Erythroblast (primary cell): ENCODE measurements at regions not wholly inside any gene's neighbourhood (a gene's known extent, or its start where the extent isn't known, plus 50 kb on each side); places are given as distances from the start of the nearest gene placed in this dataset.

ENCODE experiments used
- DNase-seq, 2 experiments: peaks; one replicate each; lab custom pipeline; 2025; lab: John Stamatoyannopoulos, UW
- GATA1 ChIP-seq: IDR thresholded peaks from 2 replicates; pipeline ENCODE4 v1.6.1; 2011; ENCODE audit warnings: low read depth, mild to moderate bottlenecking, control low read depth, low read length, moderate library complexity
- POLR2A ChIP-seq: IDR thresholded peaks from 2 replicates; pipeline ENCODE4 v1.6.1; 2011; ENCODE audit warnings: mild to moderate bottlenecking, low read length

DNA sequence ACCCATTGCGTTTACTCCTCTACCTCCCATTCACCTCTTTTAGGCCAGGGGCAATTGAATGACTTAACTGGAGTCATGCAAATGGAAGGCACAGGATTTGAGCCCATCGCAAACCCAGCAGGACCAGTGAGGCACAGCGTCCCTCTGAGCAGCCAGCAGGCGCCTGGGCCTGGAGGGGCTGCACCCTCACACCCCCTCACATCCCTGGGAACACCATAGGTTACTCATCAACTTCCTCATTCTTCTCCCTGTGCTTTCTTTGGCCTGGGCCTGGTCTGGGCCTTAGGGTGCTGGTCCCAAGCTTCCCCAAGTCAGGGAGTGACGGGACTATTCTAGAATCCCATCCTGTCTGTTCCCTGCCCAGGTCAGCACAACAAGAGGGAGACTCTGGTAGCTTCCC, 169.4 kb upstream of the EEPD1 start:
- TF ChIP-seq POLR2A (no peak), GATA1 (no peak)
- no peak for DNase-seq

GRCh38 chr7:35985126-35985754, 167.8 kb upstream of the EEPD1 start:
- no peak for TF ChIP-seq POLR2A
- no peak for TF ChIP-seq GATA1
- DNase-seq = peak; percentile 60 to 69

- DNase-seq = no peak
- TF ChIP-seq GATA1 = no peak
- no peak for TF ChIP-seq POLR2A
Measured at GRCh38 chr7:35987016-35987415, 166.0 kb upstream of the EEPD1 start.

DNA sequence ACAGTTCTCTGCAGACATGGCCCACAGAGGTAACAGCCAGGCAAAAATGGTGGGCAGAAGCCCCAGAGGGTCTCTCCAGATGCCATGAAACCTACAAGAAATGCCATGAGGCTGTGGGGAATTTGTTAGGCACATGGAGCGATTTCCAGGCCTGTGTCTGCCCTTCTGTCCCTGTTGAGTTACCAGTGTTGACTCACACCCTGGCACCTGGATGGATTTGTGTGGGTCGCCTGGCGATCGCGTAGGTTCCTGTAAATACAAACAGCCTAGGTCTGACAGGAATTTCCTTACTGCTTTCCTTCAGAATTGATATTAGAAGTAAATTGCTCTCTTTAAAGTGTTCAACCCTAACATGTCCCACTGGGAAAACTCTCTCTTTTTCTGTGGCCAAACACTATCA, 164.9 kb upstream of the EEPD1 start:
- TF ChIP-seq GATA1 (no peak), POLR2A (no peak)
- no peak for DNase-seq

DNA sequence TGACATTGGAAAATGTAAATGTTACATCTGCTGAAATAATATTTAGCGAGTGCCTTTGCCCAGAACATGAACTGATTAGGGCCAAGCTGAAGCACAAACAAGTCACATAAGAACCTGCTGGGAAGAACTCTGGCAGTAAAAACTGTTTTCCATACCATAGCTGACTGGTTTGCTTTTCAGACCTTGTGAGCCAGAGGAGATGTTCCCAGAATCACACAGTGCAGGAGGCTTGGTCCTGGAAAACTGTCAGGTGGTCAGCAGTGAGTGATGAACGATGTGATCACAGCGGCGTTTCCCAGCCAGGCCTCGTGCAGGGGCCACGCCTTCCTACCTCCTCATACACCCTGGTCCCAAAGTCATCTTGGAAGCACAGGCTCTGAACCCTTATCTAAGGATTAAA, 164.2 kb upstream of the EEPD1 start:
- DNase-seq = no peak
- no peak for TF ChIP-seq GATA1
- TF ChIP-seq POLR2A = no peak

DNA sequence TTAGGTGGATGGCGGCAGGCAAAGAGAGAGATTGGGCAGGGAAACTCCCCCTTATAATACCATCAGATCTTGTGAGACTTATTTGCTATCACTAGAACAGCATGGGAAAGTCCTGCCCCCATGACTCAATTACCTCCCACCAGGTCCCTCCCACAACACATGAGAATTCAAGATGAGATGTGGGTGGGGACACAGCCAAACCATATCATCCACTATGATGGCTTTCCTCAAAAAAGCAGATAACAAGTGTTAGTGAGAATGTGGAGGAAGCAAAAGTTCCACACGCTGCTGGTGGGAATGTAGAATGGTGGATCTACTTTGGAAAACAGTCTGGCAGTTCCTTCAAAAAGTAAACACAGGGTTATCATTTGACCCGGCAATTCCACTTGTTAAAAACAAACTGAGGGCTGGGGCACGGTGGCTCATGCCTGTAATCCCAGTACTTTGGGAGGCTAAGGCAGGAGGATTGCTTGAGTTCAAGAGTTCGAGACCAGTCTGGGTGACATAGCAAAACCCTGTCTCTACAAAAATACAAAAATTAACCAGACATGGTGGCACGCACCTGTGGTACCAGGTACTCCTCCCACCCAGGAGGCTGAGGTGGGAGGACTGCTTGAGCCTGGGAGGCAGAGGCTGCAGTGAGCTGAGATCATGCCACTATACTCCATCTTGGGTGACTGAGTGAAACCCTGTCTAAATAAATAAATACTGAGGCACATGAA, 161.4 kb upstream of the EEPD1 start:
- TF ChIP-seq POLR2A (no peak), GATA1 (no peak)
- no peak for DNase-seq

DNA sequence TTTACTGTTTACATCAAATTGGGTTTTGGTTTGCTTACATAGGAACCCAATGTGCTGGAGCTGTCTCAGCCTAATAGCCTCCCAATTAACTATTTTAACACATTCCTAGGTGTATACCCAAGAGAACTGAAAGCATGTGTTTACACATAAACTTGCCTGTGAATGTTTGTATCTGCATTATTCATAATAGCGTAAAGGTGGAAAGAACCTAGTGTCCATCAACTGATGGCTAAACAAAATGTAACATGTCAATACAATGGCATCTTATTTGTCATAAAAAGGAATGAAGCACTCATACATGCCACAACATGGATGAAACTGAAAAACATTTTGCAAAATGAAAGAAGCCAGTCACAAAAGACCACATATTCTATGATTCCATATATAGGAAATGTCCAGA, 160.6 kb upstream of the EEPD1 start:
- no peak for DNase-seq
- TF ChIP-seq POLR2A (no peak), GATA1 (no peak)

DNA sequence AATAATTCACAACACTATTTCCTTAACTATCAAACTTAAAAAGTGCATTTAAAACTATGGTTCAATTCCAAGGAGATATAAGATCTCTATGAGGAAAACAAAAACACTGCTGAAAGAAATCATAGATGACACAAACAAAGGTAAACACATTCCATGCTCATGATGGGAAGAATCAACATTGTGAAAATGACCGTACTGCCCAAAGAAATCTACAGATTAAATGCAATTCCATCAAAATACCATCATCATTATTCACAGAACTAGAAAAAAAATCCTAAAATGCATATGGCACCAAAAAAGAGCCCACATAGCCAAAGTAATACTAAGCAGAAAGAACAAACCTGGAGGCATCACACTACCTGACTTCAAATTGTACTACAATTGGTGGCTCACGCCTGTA, 159.9 kb upstream of the EEPD1 start:
- TF ChIP-seq GATA1 = no peak
- TF ChIP-seq POLR2A = no peak
- no peak for DNase-seq

- no peak for TF ChIP-seq POLR2A
- no peak for TF ChIP-seq GATA1
- no peak for DNase-seq
Measured at GRCh38 chr7:35993676-35994606, 159.1 kb upstream of the EEPD1 start.

DNA sequence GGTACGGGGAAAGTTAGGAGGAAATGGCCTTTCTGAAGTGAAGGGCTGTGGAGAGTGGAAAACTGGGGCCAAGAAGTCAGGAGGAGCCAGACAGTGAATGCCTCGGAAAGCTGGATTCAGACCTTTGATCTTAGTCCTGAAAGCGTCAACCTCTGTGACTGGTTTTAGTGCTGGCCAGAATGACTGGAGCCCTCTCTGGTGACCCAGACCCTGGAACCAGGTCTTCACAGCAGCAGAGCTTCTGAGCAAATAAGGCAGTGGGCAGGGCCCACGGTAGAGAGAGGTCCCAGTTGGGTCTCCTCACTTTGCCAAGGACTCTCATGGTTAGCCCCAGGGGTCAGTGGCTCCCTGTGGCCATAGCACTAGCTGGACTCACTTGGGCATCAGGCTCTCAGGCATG, 157.7 kb upstream of the EEPD1 start:
- DNase-seq = no peak
- TF ChIP-seq POLR2A (no peak), GATA1 (no peak)

DNA sequence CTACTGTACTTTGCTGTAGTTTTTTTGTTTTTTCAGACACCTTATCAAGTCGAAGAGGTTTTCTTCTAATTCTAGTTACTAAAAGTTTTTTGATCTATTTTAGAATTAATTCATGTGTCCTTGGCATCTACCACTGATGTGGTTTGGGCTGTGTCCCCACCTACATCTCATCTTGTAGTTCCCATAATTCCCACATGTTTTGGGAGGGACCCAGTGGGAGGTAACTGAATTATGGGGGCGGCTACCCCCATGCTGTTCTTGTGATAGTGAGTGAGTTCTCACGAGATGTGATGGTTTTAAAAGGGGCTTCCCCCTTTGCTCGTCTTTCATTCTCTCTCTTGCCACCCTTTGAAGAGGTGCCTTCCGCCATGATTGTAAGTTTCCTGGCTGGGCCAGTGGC, 154.6 kb upstream of the EEPD1 start:
- no peak for TF ChIP-seq POLR2A
- TF ChIP-seq GATA1 = no peak

DNA sequence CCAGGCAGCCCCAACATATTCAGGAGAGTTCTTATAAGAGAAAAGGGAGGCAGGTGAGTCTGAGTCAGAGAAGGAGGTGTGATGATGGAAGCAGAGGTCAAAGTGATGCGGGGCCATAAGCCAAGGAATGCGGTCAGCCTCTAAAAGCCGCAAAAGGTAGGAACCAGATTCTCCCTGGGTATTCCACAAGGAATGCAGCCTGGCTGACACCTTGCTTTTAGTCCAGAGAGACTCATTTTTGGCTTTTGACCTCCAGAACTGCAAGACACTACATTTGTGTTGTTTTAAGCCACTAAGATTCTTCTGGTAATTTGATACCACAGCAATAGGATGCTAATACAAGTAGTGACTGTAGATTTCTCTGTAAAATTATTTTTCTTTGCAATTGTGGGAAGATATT, 151.5 kb upstream of the EEPD1 start:
- TF ChIP-seq GATA1 (no peak), POLR2A (no peak)
- DNase-seq = no peak

More for the DNA sequence above, 154.6 kb upstream of the EEPD1 start:
- DNase-seq = no peak

- no peak for DNase-seq
- TF ChIP-seq POLR2A = no peak
- no peak for TF ChIP-seq GATA1
Measured at GRCh38 chr7:36002900-36003299, 150.2 kb upstream of the EEPD1 start.

- TF ChIP-seq POLR2A = no peak
- TF ChIP-seq GATA1 = no peak
- DNase-seq = no peak
Measured at GRCh38 chr7:36003343-36003742, 149.7 kb upstream of the EEPD1 start.
